ENCODE measurements at regions not wholly inside any gene's neighbourhood (a gene's known extent, or its start where the extent isn't known, plus 50 kb on each side); places are given as distances from the start of the nearest gene placed in this dataset.

GRCh38 chr10:117927871-117928270 lies 118.9 kb downstream of the RAB11FIP2 start:
- DNase-seq (ENCODE audit: low spot score): no peak

GRCh38 chr10:117928281-117928680 lies 118.5 kb downstream of the RAB11FIP2 start:
- DNase-seq (ENCODE audit: low spot score): no peak

GRCh38 chr10:117928741-117929140 lies 118.0 kb downstream of the RAB11FIP2 start:
- no peak for DNase-seq (ENCODE audit: low spot score)

- DNase-seq (ENCODE audit: low spot score): no peak
Measured at GRCh38 chr10:117929327-117930067, 117.2 kb downstream of the RAB11FIP2 start.

- DNase-seq (ENCODE audit: low spot score): no peak
Measured at GRCh38 chr10:117931078-117931477, 115.7 kb downstream of the RAB11FIP2 start.

GRCh38 chr10:117933036-117933435 lies 113.7 kb downstream of the RAB11FIP2 start:
- no peak for DNase-seq (ENCODE audit: low spot score)

- DNase-seq (ENCODE audit: low spot score): no peak
Measured at GRCh38 chr10:117934477-117934876, 112.3 kb downstream of the RAB11FIP2 start.

GRCh38 chr10:117936141-117936540 lies 110.6 kb downstream of the RAB11FIP2 start:
- DNase-seq (ENCODE audit: low spot score): no peak

- no peak for DNase-seq (ENCODE audit: low spot score)
Measured at GRCh38 chr10:117936566-117936965, 110.2 kb downstream of the RAB11FIP2 start.

GRCh38 chr10:117936976-117937375 lies 109.8 kb downstream of the RAB11FIP2 start:
- no peak for DNase-seq (ENCODE audit: low spot score)

- DNase-seq (ENCODE audit: low spot score): no peak
Measured at GRCh38 chr10:117938104-117938503, 108.6 kb downstream of the RAB11FIP2 start.

- DNase-seq (ENCODE audit: low spot score): no peak
Measured at GRCh38 chr10:117942226-117942625, 104.5 kb downstream of the RAB11FIP2 start.

GRCh38 chr10:117944676-117945447 lies 101.9 kb downstream of the RAB11FIP2 start:
- no peak for DNase-seq (ENCODE audit: low spot score)

GRCh38 chr10:117945651-117946050 lies 101.1 kb downstream of the RAB11FIP2 start:
- DNase-seq (ENCODE audit: low spot score): no peak

- DNase-seq (ENCODE audit: low spot score): no peak
Measured at GRCh38 chr10:117946525-117947070, 100.1 kb downstream of the RAB11FIP2 start.

- no peak for DNase-seq (ENCODE audit: low spot score)
Measured at GRCh38 chr10:117948493-117948892, 98.2 kb downstream of the RAB11FIP2 start.

GRCh38 chr10:117950408-117950807 lies 96.3 kb downstream of the RAB11FIP2 start:
- DNase-seq (ENCODE audit: low spot score): no peak

Measured in mucosa of gallbladder (tissue), 1 donor.